ENCODE measurements at regions not wholly inside any gene's neighbourhood (a gene's known extent, or its start where the extent isn't known, plus 50 kb on each side); places are given as distances from the start of the nearest gene placed in this dataset.

DNA sequence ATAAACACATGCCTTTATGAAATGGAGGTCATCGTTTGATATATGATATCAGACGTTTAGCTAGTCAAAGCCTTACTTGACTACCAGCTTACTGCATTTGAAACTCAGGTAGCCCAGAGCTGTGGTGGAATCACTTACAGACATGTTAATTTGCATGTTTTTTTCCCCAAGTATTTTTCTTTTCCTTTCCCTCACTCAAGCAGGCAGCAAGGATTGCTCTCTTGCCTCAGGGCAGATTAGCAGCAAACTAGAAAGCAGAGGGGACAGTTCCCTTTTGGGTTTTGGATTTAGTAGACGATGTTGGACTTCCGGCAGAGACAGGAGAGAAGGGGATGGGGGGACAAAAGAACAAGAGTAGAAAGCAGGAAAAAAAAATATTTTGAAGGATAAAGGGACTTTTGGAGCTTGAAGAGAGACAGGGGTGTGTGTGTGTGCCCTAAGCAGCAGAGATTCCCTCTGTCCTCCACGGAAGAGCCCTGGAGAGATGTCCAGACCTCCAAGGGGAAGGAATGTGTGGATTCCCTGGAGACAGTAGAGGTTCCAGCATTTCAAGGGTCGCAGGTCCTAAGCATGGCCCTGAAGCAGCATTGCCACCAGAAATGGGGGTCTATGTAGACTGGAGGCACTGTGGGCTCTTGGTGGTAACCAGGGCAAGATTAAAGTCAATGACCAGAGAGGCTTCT is 86.8 kb upstream of the CADPS start:
- no peak overlapping the region for H2AFZ ChIP-seq (ENCODE audit: low read depth)
- no peaks in the 10 kb centered on the region for H4K20me1 ChIP-seq (ENCODE audit: insufficient read depth)
- H3K36me3 ChIP-seq (replicated peaks in 1 of 2; ENCODE audit: control insufficient read depth in 1 of 2, insufficient read depth in 2 of 2, low read length in 1 of 2), result no peaks in the 10 kb centered on the region
- CTCF ChIA-PET, result no interaction called here
- POLR2A ChIA-PET, result no interaction called here
- no peaks in the 10 kb centered on the region for H3K9me2 ChIP-seq
- H3K27me3 ChIP-seq (ENCODE audit: insufficient read depth), result no peaks in the 10 kb centered on the region
- no peak overlapping the region for H3K4me2 ChIP-seq
- no peaks in the 10 kb centered on the region for H3K79me2 ChIP-seq (ENCODE audit: insufficient read depth)
- WGBS (ENCODE audit: low lambda C conversion rate), result 84% methylated on average over 6 of the region's 6 CpGs
- H3K9me3 ChIP-seq, result no peaks in the 10 kb centered on the region
- no peak overlapping the region for H3K4me3 ChIP-seq (ENCODE audit: low read depth in 2 of 2, low read length in 1 of 2)
- H3K27ac ChIP-seq (ENCODE audit: low read depth in 2 of 2, low read length in 1 of 2), result no peak overlapping the region; a peak in 1 of 4 replicates
- no peak for DNase-seq
- H3K4me1 ChIP-seq (ENCODE audit: control insufficient read depth in 1 of 2, insufficient read depth in 2 of 2, low read depth in 1 of 2, low read length in 1 of 2), result no peaks in the 10 kb centered on the region
- no peaks in the 10 kb centered on the region for H3F3A ChIP-seq (replicated peaks; ENCODE audit: insufficient read depth)
- TF ChIP-seq, protein P1, sequence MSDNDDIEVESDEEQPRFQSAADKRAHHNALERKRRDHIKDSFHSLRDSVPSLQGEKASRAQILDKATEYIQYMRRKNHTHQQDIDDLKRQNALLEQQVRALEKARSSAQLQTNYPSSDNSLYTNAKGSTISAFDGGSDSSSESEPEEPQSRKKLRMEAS (IDR thresholded peaks at IDR 0.05; ENCODE audit: low read depth), result no peak
- TF ChIP-seq JUND (IDR thresholded peaks at IDR 0.05), result no peak
- TF ChIP-seq POLR2AphosphoS5 (IDR thresholded peaks at IDR 0.05; ENCODE audit: low read depth, low read length), result no peak
- TF ChIP-seq NRF1 (IDR thresholded peaks at IDR 0.05; ENCODE audit: low read depth, low read length), result no peak
- TF ChIP-seq RCOR1 (IDR thresholded peaks at IDR 0.05; ENCODE audit: low read length), result no peak
- TF ChIP-seq, protein P2, sequence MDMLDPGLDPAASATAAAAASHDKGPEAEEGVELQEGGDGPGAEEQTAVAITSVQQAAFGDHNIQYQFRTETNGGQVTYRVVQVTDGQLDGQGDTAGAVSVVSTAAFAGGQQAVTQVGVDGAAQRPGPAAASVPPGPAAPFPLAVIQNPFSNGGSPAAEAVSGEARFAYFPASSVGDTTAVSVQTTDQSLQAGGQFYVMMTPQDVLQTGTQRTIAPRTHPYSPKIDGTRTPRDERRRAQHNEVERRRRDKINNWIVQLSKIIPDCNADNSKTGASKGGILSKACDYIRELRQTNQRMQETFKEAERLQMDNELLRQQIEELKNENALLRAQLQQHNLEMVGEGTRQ (IDR thresholded peaks at IDR 0.05; ENCODE audit: borderline replicate concordance, low read depth, low read length), result no peak
- no peak for TF ChIP-seq FOXM1 (IDR thresholded peaks at IDR 0.05; ENCODE audit: low read depth)
- TF ChIP-seq, protein P3, sequence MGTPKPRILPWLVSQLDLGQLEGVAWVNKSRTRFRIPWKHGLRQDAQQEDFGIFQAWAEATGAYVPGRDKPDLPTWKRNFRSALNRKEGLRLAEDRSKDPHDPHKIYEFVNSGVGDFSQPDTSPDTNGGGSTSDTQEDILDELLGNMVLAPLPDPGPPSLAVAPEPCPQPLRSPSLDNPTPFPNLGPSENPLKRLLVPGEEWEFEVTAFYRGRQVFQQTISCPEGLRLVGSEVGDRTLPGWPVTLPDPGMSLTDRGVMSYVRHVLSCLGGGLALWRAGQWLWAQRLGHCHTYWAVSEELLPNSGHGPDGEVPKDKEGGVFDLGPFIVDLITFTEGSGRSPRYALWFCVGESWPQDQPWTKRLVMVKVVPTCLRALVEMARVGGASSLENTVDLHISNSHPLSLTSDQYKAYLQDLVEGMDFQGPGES (IDR thresholded peaks at IDR 0.05; ENCODE audit: low read depth, low read length), result no peak
- no peak for TF ChIP-seq NFIC (IDR thresholded peaks at IDR 0.05; ENCODE audit: borderline replicate concordance)
- no peak for TF ChIP-seq RAD21 (IDR thresholded peaks at IDR 0.05; ENCODE audit: low read length)
- no peak for TF ChIP-seq TEAD4 (IDR thresholded peaks at IDR 0.05; ENCODE audit: borderline replicate concordance, insufficient read depth)
- TF ChIP-seq MEF2A (IDR thresholded peaks at IDR 0.05; ENCODE audit: borderline replicate concordance, low read depth), result no peak
- TF ChIP-seq GABPA (IDR thresholded peaks at IDR 0.05; ENCODE audit: low read depth), result no peak
- TF ChIP-seq, protein P4, sequence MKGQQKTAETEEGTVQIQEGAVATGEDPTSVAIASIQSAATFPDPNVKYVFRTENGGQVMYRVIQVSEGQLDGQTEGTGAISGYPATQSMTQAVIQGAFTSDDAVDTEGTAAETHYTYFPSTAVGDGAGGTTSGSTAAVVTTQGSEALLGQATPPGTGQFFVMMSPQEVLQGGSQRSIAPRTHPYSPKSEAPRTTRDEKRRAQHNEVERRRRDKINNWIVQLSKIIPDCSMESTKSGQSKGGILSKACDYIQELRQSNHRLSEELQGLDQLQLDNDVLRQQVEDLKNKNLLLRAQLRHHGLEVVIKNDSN (IDR thresholded peaks at IDR 0.05; ENCODE audit: borderline replicate concordance, low read depth), result no peak
- no peak for TF ChIP-seq FOXJ3 (CRISPR knock-in tag; IDR thresholded peaks at IDR 0.05)
- H3K9ac ChIP-seq, result no peak overlapping the region

DNA sequence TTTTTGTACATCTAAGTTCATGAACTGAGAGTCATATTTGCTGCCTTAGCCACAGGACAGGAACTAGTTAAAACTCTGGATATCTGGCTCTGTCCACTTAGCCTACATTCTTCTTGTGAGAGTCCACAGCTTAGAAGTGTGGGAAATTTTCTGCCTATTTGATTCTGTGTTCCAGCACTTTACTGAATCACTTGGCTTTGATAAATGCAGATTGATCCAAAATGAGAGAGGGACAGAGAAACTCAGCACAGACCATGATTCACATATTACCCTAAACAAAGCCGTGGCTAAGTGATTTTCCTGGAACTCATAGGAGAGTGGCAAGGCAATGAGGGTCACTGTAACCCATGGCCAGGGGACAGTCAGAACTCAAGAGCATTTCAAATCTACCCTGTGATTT is 87.5 kb upstream of the CADPS start:
- H3K9me2 ChIP-seq, result no peaks in the 10 kb centered on the region
- no peak overlapping the region for H3K4me3 ChIP-seq (ENCODE audit: low read depth in 2 of 2, low read length in 1 of 2)
- H3K27me3 ChIP-seq (ENCODE audit: insufficient read depth), result no peaks in the 10 kb centered on the region
- no peak for DNase-seq
- no peaks in the 10 kb centered on the region for H3K9me3 ChIP-seq
- H3K36me3 ChIP-seq (replicated peaks in 1 of 2; ENCODE audit: control insufficient read depth in 1 of 2, insufficient read depth in 2 of 2, low read length in 1 of 2), result no peaks in the 10 kb centered on the region
- H3K79me2 ChIP-seq (ENCODE audit: insufficient read depth), result no peaks in the 10 kb centered on the region
- no peak overlapping the region for H3K9ac ChIP-seq
- peak overlapping the region in 1 of 2 experiments; percentile 23; a peak in 1 of 4 replicates for H3K27ac ChIP-seq (ENCODE audit: low read depth in 2 of 2, low read length in 1 of 2)
- H4K20me1 ChIP-seq (ENCODE audit: insufficient read depth), result no peaks in the 10 kb centered on the region
- WGBS (ENCODE audit: low lambda C conversion rate), result 17% methylated on average over 1 of the region's 1 CpG
- no peak overlapping the region for H3K4me2 ChIP-seq
- H3K4me1 ChIP-seq (ENCODE audit: control insufficient read depth in 1 of 2, insufficient read depth in 2 of 2, low read depth in 1 of 2, low read length in 1 of 2), result peaks cover 0 to 4% of the 10 kb centered on the region in 2 experiments; a peak in 1 of 4 replicates
- ChIA-PET CTCF (no interaction called here), POLR2A (no interaction called here)
- no peaks in the 10 kb centered on the region for H3F3A ChIP-seq (replicated peaks; ENCODE audit: insufficient read depth)
- no peak overlapping the region for H2AFZ ChIP-seq (ENCODE audit: low read depth)
- TF ChIP-seq POLR2AphosphoS5 (IDR thresholded peaks at IDR 0.05; ENCODE audit: low read depth, low read length), result no peak
- TF ChIP-seq, protein P5, sequence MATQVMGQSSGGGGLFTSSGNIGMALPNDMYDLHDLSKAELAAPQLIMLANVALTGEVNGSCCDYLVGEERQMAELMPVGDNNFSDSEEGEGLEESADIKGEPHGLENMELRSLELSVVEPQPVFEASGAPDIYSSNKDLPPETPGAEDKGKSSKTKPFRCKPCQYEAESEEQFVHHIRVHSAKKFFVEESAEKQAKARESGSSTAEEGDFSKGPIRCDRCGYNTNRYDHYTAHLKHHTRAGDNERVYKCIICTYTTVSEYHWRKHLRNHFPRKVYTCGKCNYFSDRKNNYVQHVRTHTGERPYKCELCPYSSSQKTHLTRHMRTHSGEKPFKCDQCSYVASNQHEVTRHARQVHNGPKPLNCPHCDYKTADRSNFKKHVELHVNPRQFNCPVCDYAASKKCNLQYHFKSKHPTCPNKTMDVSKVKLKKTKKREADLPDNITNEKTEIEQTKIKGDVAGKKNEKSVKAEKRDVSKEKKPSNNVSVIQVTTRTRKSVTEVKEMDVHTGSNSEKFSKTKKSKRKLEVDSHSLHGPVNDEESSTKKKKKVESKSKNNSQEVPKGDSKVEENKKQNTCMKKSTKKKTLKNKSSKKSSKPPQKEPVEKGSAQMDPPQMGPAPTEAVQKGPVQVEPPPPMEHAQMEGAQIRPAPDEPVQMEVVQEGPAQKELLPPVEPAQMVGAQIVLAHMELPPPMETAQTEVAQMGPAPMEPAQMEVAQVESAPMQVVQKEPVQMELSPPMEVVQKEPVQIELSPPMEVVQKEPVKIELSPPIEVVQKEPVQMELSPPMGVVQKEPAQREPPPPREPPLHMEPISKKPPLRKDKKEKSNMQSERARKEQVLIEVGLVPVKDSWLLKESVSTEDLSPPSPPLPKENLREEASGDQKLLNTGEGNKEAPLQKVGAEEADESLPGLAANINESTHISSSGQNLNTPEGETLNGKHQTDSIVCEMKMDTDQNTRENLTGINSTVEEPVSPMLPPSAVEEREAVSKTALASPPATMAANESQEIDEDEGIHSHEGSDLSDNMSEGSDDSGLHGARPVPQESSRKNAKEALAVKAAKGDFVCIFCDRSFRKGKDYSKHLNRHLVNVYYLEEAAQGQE (IDR thresholded peaks at IDR 0.05; ENCODE audit: low read depth, low read length), result no peak
- no peak for TF ChIP-seq TAF1 (IDR thresholded peaks at IDR 0.05; ENCODE audit: borderline replicate concordance, low read depth, low read length)
- TF ChIP-seq, protein P4 (IDR thresholded peaks at IDR 0.05; ENCODE audit: borderline replicate concordance, low read depth), result no peak
- TF ChIP-seq NRF1 (IDR thresholded peaks at IDR 0.05; ENCODE audit: low read depth, low read length), result no peak
- no peak for TF ChIP-seq FOSL2 (IDR thresholded peaks at IDR 0.05; ENCODE audit: borderline replicate concordance, low read depth)
- no peak for TF ChIP-seq SIN3A (IDR thresholded peaks at IDR 0.05; ENCODE audit: borderline replicate concordance, low read depth, low read length)
- no peak for TF ChIP-seq FOXM1 (IDR thresholded peaks at IDR 0.05; ENCODE audit: low read depth)
- no peak for TF ChIP-seq MXI1 (IDR thresholded peaks at IDR 0.05; ENCODE audit: low read depth, low read length)
- TF ChIP-seq JUND (IDR thresholded peaks at IDR 0.05), result no peak
- TF ChIP-seq MEF2A (IDR thresholded peaks at IDR 0.05; ENCODE audit: borderline replicate concordance, low read depth), result no peak

Measured in SK-N-SH (cell line).